Mesothelial cell of epicardium (in vitro differentiated cells): ENCODE measurements at regions not wholly inside any gene's neighbourhood (a gene's known extent, or its start where the extent isn't known, plus 50 kb on each side); places are given as distances from the start of the nearest gene placed in this dataset.

Experiments
- DNase-seq, 2 experiments: peaks; one replicate each; pipeline ENCODE4 v3.0.0; 2021; ENCODE audit warnings: low spot score in 2 of 2; ENCODE audit not compliant: unreplicated experiment in 2 of 2
- H3K27ac Mint-ChIP-seq: 2 replicates; pipeline ENCODE4 v1.8.0; 2021; ENCODE audit warnings: mixed read lengths
- H3K27me3 Mint-ChIP-seq: 2 replicates; pipeline ENCODE4 v1.8.0; 2021; ENCODE audit warnings: low read depth, mixed read lengths
- H3K36me3 Mint-ChIP-seq: 2 replicates; pipeline ENCODE4 v1.8.0; 2021; ENCODE audit warnings: mixed read lengths
- H3K4me1 Mint-ChIP-seq: 2 replicates; pipeline ENCODE4 v1.8.0; 2021; ENCODE audit warnings: mixed read lengths
- H3K4me3 Mint-ChIP-seq: 2 replicates; pipeline ENCODE4 v1.8.0; 2021; ENCODE audit warnings: mild to moderate bottlenecking, moderate library complexity, mixed read lengths
- H3K9me3 Mint-ChIP-seq: 2 replicates; pipeline ENCODE4 v1.8.0; 2021; ENCODE audit warnings: mixed read lengths
- TF ChIP-seq, protein P1 (sequence below): fragments of 200-600 bp; sonication (generic); IDR thresholded peaks from one replicate; pipeline ENCODE4 v1.5.0; 2021; ENCODE audit warnings: antibody characterized with exemption; ENCODE audit not compliant: unreplicated experiment

- no peaks in the 10 kb centered on the region for H3K27me3 Mint-ChIP-seq
- TF ChIP-seq, protein P1, sequence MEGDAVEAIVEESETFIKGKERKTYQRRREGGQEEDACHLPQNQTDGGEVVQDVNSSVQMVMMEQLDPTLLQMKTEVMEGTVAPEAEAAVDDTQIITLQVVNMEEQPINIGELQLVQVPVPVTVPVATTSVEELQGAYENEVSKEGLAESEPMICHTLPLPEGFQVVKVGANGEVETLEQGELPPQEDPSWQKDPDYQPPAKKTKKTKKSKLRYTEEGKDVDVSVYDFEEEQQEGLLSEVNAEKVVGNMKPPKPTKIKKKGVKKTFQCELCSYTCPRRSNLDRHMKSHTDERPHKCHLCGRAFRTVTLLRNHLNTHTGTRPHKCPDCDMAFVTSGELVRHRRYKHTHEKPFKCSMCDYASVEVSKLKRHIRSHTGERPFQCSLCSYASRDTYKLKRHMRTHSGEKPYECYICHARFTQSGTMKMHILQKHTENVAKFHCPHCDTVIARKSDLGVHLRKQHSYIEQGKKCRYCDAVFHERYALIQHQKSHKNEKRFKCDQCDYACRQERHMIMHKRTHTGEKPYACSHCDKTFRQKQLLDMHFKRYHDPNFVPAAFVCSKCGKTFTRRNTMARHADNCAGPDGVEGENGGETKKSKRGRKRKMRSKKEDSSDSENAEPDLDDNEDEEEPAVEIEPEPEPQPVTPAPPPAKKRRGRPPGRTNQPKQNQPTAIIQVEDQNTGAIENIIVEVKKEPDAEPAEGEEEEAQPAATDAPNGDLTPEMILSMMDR, result no peak
- no peak overlapping the region for H3K4me3 Mint-ChIP-seq
- H3K4me1 Mint-ChIP-seq, result no peaks in the 10 kb centered on the region
- no peak overlapping the region for H3K27ac Mint-ChIP-seq
- no peaks in the 10 kb centered on the region for H3K36me3 Mint-ChIP-seq
- no peaks in the 10 kb centered on the region for H3K9me3 Mint-ChIP-seq
- DNase-seq, result no peak
Measured at GRCh38 chr3:178010306-178010705, 525.9 kb upstream of the KCNMB2 start.

DNA sequence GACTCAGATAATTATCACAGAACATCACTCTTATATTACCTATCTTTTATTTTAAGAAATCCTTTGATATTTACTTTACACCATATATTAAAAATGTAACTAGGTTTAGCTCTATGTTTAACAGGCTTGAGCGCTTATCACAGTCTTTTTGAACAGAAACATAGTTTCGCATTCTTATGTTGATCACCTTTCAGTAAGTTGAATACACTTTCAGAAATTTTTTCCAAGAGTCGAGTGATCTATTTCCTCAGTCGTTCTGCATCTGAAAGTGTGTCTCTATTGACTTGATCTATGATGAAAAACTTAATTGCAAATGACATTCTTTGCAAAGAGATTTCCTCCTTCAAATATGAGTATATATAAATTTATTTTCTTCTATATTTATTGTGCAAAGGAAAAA is 516.6 kb upstream of the KCNMB2 start:
- Mint-ChIP-seq H3K9me3 (no peaks in the 10 kb centered on the region), H3K27me3 (no peaks in the 10 kb centered on the region), H3K4me1 (no peaks in the 10 kb centered on the region), H3K27ac (no peak overlapping the region), H3K36me3 (no peaks in the 10 kb centered on the region), H3K4me3 (no peak overlapping the region)
- DNase-seq, result no peak
- TF ChIP-seq, protein P1, result no peak

DNA sequence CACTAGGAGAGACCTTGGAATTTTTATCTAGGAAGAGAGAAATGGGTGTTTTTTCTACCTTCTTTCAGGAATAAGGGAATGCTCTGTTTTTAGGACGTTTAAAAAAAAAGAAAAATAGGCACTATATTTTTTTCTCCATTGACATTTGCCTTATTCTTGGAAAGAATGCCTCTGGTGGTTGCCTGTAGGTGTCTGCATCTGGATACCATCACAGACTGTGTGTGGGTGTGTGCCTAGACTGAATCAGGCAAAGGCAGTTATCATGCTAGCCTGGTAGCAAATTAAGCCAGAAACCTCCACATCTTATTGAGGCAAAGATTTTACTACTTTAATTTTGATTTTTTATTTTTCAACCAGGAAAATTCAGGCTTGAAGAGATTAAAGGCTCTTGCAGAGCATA is 513.6 kb upstream of the KCNMB2 start:
- H3K36me3 Mint-ChIP-seq, result no peaks in the 10 kb centered on the region
- no peak overlapping the region for H3K4me3 Mint-ChIP-seq
- TF ChIP-seq, protein P1, result no peak
- DNase-seq, result no peak
- no peaks in the 10 kb centered on the region for H3K27me3 Mint-ChIP-seq
- H3K9me3 Mint-ChIP-seq, result no peaks in the 10 kb centered on the region
- no peak overlapping the region for H3K27ac Mint-ChIP-seq
- no peaks in the 10 kb centered on the region for H3K4me1 Mint-ChIP-seq

- Mint-ChIP-seq H3K27ac (no peak overlapping the region), H3K4me1 (no peaks in the 10 kb centered on the region), H3K27me3 (no peaks in the 10 kb centered on the region), H3K4me3 (no peak overlapping the region), H3K36me3 (no peaks in the 10 kb centered on the region), H3K9me3 (no peaks in the 10 kb centered on the region)
- DNase-seq, result no peak
- TF ChIP-seq, protein P1, result no peak
Measured at GRCh38 chr3:178028933-178029332, 507.3 kb upstream of the KCNMB2 start.

DNA sequence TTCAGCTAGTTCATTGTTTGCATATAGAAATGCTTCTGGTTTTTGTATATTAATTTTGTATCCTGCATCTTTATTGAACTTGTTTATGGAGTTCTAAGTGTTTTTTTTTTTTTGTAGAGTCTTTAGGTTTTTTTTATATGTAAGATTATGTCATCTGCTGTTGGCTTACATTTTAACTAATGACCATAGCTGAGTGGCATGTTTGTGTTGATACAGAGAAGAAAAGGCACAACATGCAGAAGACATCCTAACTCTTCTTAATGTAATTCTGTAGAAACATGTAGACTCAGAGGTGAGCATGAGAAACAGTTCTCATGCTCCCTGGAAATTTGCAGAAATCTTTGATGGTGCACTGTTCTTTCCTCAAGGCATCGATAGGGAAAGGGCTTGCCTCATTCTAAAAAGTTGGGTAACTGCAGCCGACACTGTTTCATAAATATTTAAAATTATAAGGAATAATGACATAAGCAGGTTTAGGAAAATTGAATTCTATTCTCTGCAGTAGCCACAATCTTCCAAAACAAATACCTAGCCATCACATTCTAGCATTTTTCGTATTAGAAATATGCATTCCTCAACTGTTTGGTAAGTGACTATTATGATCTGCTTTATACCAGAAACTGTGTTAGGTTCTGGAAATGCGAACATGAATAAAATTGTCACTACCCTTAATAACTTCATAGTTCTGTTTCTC is 499.6 kb upstream of the KCNMB2 start:
- no peaks in the 10 kb centered on the region for H3K27me3 Mint-ChIP-seq
- H3K4me3 Mint-ChIP-seq, result no peak overlapping the region
- H3K9me3 Mint-ChIP-seq, result peaks cover 12% of the 10 kb centered on the region
- no peaks in the 10 kb centered on the region for H3K4me1 Mint-ChIP-seq
- no peak for DNase-seq
- H3K36me3 Mint-ChIP-seq, result no peaks in the 10 kb centered on the region
- no peak overlapping the region for H3K27ac Mint-ChIP-seq
- TF ChIP-seq, protein P1, result no peak

- Mint-ChIP-seq H3K9me3 (peaks cover 5% of the 10 kb centered on the region), H3K27me3 (no peaks in the 10 kb centered on the region), H3K27ac (no peak overlapping the region), H3K4me1 (no peaks in the 10 kb centered on the region), H3K36me3 (no peaks in the 10 kb centered on the region), H3K4me3 (no peak overlapping the region)
- TF ChIP-seq, protein P1, result no peak
- DNase-seq, result no peak
Measured at GRCh38 chr3:178041931-178042330, 494.3 kb upstream of the KCNMB2 start.
